H9 (cell line): ENCODE measurements at regions not wholly inside any gene's neighbourhood (a gene's known extent, or its start where the extent isn't known, plus 50 kb on each side); places are given as distances from the start of the nearest gene placed in this dataset.

Experiments
- DNase-seq: peaks from one replicate; pipeline ENCODE4 v3.0.0-alpha.2; 2017
- H2AFZ ChIP-seq: one replicate; pipeline ENCODE4 v1.6.1; 2013; ENCODE audit warnings: mild to moderate bottlenecking, low read length, control low read depth, moderate library complexity
- H2AK5ac ChIP-seq: 2 replicates; pipeline ENCODE4 v1.6.1; 2013; ENCODE audit warnings: low read length, control low read depth, mixed read lengths; ENCODE audit not compliant: insufficient read length
- H2BK120ac ChIP-seq: one replicate; pipeline ENCODE4 v1.6.1; 2013; ENCODE audit warnings: low read depth, mild to moderate bottlenecking, low read length, control low read depth, inconsistent platforms; ENCODE audit not compliant: poor library complexity, severe bottlenecking
- H2BK12ac ChIP-seq: 2 replicates; pipeline ENCODE4 v1.6.1; 2013; ENCODE audit warnings: low read length, control low read depth, mixed read lengths, low read depth; ENCODE audit not compliant: insufficient read length
- H2BK15ac ChIP-seq: 2 replicates; pipeline ENCODE4 v1.6.1; 2013; ENCODE audit warnings: low read depth, low read length, control low read depth
- H2BK20ac ChIP-seq: one replicate; pipeline ENCODE4 v1.6.1; 2013; ENCODE audit warnings: low read depth, mild to moderate bottlenecking, low read length, control low read depth, inconsistent platforms; ENCODE audit not compliant: poor library complexity, severe bottlenecking
- H2BK5ac ChIP-seq: 2 replicates; pipeline ENCODE4 v1.6.1; 2013; ENCODE audit warnings: low read length, control low read depth, mixed read lengths; ENCODE audit not compliant: insufficient read length
- H3K14ac ChIP-seq: 2 replicates; pipeline ENCODE4 v1.6.1; 2013; ENCODE audit warnings: low read length, control low read depth; ENCODE audit not compliant: insufficient read depth
- H3K18ac ChIP-seq: 2 replicates; pipeline ENCODE4 v1.6.1; 2013; ENCODE audit warnings: low read depth, mild to moderate bottlenecking, mixed read lengths, low read length, control low read depth; ENCODE audit not compliant: insufficient read length
- H3K23ac ChIP-seq: 2 replicates; pipeline ENCODE4 v1.6.1; 2013; ENCODE audit warnings: low read length, control low read depth, mixed read lengths, low read depth; ENCODE audit not compliant: insufficient read length
- H3K23me2 ChIP-seq: 2 replicates; pipeline ENCODE4 v1.6.1; 2013; ENCODE audit warnings: low read depth, mild to moderate bottlenecking, mixed read lengths, low read length, control low read depth; ENCODE audit not compliant: insufficient read length, poor library complexity, severe bottlenecking
- H3K27ac ChIP-seq: 2 replicates; pipeline ENCODE4 v1.5.1; 2013; ENCODE audit warnings: low read length, control low read depth, mixed read lengths, low read depth; ENCODE audit not compliant: insufficient read length
- H3K27me3 ChIP-seq: 2 replicates; pipeline ENCODE4 v1.6.1; 2013; ENCODE audit warnings: low read length, control low read depth, inconsistent platforms; ENCODE audit not compliant: insufficient read depth
- H3K4ac ChIP-seq: 2 replicates; pipeline ENCODE4 v1.6.1; 2013; ENCODE audit warnings: low read depth, mild to moderate bottlenecking, control low read depth, inconsistent platforms, low read length, moderate library complexity
- H3K4me1 ChIP-seq: 2 replicates; pipeline ENCODE4 v1.6.1; 2013; ENCODE audit warnings: low read length, control low read depth, inconsistent platforms; ENCODE audit not compliant: insufficient read depth
- H3K4me2 ChIP-seq: 2 replicates; pipeline ENCODE4 v1.6.1; 2013; ENCODE audit warnings: low read length, control low read depth, mixed read lengths; ENCODE audit not compliant: insufficient read length, insufficient read depth
- H3K56ac ChIP-seq: 2 replicates; pipeline ENCODE4 v1.6.1; 2013; ENCODE audit warnings: low read depth, mild to moderate bottlenecking, mixed read lengths, low read length, control low read depth; ENCODE audit not compliant: insufficient read length
- H3K79me1 ChIP-seq: 2 replicates; pipeline ENCODE4 v1.6.1; 2013; ENCODE audit warnings: low read depth, mild to moderate bottlenecking, moderate library complexity, low read length, control low read depth, inconsistent platforms; ENCODE audit not compliant: insufficient read depth, poor library complexity, severe bottlenecking
- H3K79me2 ChIP-seq: 2 replicates; pipeline ENCODE4 v1.6.1; 2013; ENCODE audit warnings: low read length, control low read depth, inconsistent platforms; ENCODE audit not compliant: insufficient read depth
- H3K9ac ChIP-seq: 2 replicates; pipeline ENCODE4 v1.6.1; 2013; ENCODE audit warnings: low read length, control low read depth, mixed read lengths; ENCODE audit not compliant: insufficient read length; ENCODE audit errors: extremely low read depth
- H3K9me3 ChIP-seq: one replicate; pipeline ENCODE4 v1.6.1; 2013; ENCODE audit warnings: low read depth, low read length, inconsistent platforms; ENCODE audit not compliant: control insufficient read depth
- H3T11ph ChIP-seq: one replicate; pipeline ENCODE4 v1.6.1; 2013; ENCODE audit warnings: mild to moderate bottlenecking, low read length, control low read depth, inconsistent platforms
- H4K20me1 ChIP-seq: one replicate; pipeline ENCODE4 v1.6.1; 2013; ENCODE audit not compliant: control insufficient read depth, insufficient read length, insufficient read depth
- H4K5ac ChIP-seq: 2 replicates; pipeline ENCODE4 v1.6.1; 2013; ENCODE audit warnings: low read depth, mild to moderate bottlenecking, mixed read lengths, low read length, control low read depth; ENCODE audit not compliant: insufficient read length
- H4K8ac ChIP-seq: replicated peaks from 2 replicates; pipeline ENCODE4 v1.6.1; 2013; ENCODE audit warnings: low read length, control low read depth, mixed read lengths, low read depth; ENCODE audit not compliant: insufficient read length
- H4K91ac ChIP-seq: 2 replicates; pipeline ENCODE4 v1.6.1; 2013; ENCODE audit warnings: low read depth, mild to moderate bottlenecking, moderate library complexity, mixed read lengths, low read length, control low read depth; ENCODE audit not compliant: insufficient read length
- H3K27ac Mint-ChIP-seq, 3 experiments: 2 replicates in 2 of 3; 3 replicates in 1 of 3; pipeline ENCODE4 v1.8.0; 2020 to 2021; ENCODE audit warnings: mixed read lengths in 3 of 3, mild to moderate bottlenecking in 1 of 3, moderate library complexity in 1 of 3
- H3K27me3 Mint-ChIP-seq: 2 replicates; pipeline ENCODE4 v1.8.0; 2021; ENCODE audit warnings: low read depth, mild to moderate bottlenecking, moderate library complexity, mixed read lengths
- H3K36me3 Mint-ChIP-seq, 3 experiments: 2 replicates in 2 of 3; 3 replicates in 1 of 3; pipeline ENCODE4 v1.8.0; 2020 to 2021; ENCODE audit warnings: low read depth in 3 of 3, mixed read lengths in 3 of 3; ENCODE audit not compliant: insufficient read depth in 1 of 3
- H3K4me1 Mint-ChIP-seq, 2 experiments: 2 replicates each; pipeline ENCODE4 v1.8.0; 2020; ENCODE audit warnings: mixed read lengths in 2 of 2
- H3K4me3 Mint-ChIP-seq, 2 experiments: 2 replicates in 1 of 2; 3 replicates in 1 of 2; pipeline ENCODE4 v1.8.0; 2020 to 2021; ENCODE audit warnings: mild to moderate bottlenecking in 2 of 2, mixed read lengths in 2 of 2, moderate library complexity in 1 of 2
- H3K9me3 Mint-ChIP-seq, 2 experiments: 2 replicates in 1 of 2; 3 replicates in 1 of 2; pipeline ENCODE4 v1.8.0; 2020; ENCODE audit warnings: mild to moderate bottlenecking in 2 of 2, mixed read lengths in 2 of 2, moderate library complexity in 1 of 2
- TF ChIP-seq, protein P1 (sequence below): fragments of 200-600 bp; sonication (generic); conservative IDR thresholded peaks from 3 replicates; pipeline ENCODE4 v1.8.0; 2021; ENCODE audit warnings: antibody characterized with exemption, mild to moderate bottlenecking

DNA sequence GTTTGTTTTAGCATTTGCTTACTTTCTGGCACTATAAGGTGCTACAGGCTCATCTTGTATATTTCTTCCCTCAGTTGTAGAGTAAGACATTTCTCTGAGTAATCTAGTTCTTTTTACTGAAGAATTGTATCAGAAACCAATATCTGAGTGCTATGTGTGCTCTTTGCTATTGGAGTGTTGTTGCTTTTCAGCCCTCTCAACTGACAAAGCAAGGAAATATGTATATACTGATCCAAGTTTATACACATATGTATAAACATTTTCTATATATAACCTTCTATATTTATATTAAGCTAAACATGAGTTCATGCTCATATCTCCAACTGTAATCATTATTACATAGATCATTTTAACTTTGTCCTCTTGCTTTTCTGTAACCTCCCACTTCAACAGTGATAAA is 405.7 kb downstream of the RFPL4B start:
- no peaks in the 10 kb centered on the region for H3K4me1 Mint-ChIP-seq
- Histone ChIP-seq H2BK15ac (no peak overlapping the region), H3K4ac (no peak overlapping the region), H3K56ac (no peak overlapping the region), H3T11ph (no peak overlapping the region), H3K14ac (no peak overlapping the region), H3K27me3 (no peaks in the 10 kb centered on the region), H2AFZ (no peak overlapping the region), H3K4me2 (no peak overlapping the region), H3K18ac (no peak overlapping the region), H4K91ac (no peak overlapping the region), H3K79me1 (no peaks in the 10 kb centered on the region), H3K79me2 (no peaks in the 10 kb centered on the region), H4K5ac (no peak overlapping the region), H3K27ac (no peak overlapping the region), H3K23me2 (no peaks in the 10 kb centered on the region), H2BK120ac (no peak overlapping the region), H3K4me1 (no peaks in the 10 kb centered on the region), H4K20me1 (no peaks in the 10 kb centered on the region), H2BK5ac (no peak overlapping the region), H3K9ac (no peak overlapping the region), H2BK12ac (no peak overlapping the region), H2AK5ac (no peak overlapping the region), H4K8ac (no peak overlapping the region), H3K9me3 (no peaks in the 10 kb centered on the region), H2BK20ac (no peak overlapping the region), H3K23ac (no peak overlapping the region)
- H3K4me3 Mint-ChIP-seq = no peak overlapping the region
- no peak overlapping the region for H3K27ac Mint-ChIP-seq
- DNase-seq = no peak
- peaks cover 0 to 2% (median 0%) of the 10 kb centered on the region in 3 experiments; a peak in 1 of 7 replicates for H3K36me3 Mint-ChIP-seq
- H3K27me3 Mint-ChIP-seq = no peaks in the 10 kb centered on the region
- H3K9me3 Mint-ChIP-seq = peaks cover 0 to 3% of the 10 kb centered on the region in 2 experiments; a peak in 1 of 5 replicates
- TF ChIP-seq, protein P1, sequence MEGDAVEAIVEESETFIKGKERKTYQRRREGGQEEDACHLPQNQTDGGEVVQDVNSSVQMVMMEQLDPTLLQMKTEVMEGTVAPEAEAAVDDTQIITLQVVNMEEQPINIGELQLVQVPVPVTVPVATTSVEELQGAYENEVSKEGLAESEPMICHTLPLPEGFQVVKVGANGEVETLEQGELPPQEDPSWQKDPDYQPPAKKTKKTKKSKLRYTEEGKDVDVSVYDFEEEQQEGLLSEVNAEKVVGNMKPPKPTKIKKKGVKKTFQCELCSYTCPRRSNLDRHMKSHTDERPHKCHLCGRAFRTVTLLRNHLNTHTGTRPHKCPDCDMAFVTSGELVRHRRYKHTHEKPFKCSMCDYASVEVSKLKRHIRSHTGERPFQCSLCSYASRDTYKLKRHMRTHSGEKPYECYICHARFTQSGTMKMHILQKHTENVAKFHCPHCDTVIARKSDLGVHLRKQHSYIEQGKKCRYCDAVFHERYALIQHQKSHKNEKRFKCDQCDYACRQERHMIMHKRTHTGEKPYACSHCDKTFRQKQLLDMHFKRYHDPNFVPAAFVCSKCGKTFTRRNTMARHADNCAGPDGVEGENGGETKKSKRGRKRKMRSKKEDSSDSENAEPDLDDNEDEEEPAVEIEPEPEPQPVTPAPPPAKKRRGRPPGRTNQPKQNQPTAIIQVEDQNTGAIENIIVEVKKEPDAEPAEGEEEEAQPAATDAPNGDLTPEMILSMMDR = no peak
